VCaP (cell line): ENCODE measurements at regions not wholly inside any gene's neighbourhood (a gene's known extent, or its start where the extent isn't known, plus 50 kb on each side); places are given as distances from the start of the nearest gene placed in this dataset.
"Not testable (repeated sequence)": the region's sequence is repeated elsewhere in the genome, so short reads cannot be mapped to it uniquely, and the experiment has no call there.

Experiments used
- H3K27ac ChIP-seq: fragments of 450-650 bp; 2 replicates; pipeline ENCODE4 v1.5.1; 2017
- TF ChIP-seq, protein P1 (sequence below): fragments of 450-650 bp; conservative IDR thresholded peaks from 2 replicates; pipeline ENCODE4 v1.5.1; 2017; ENCODE audit warnings: mild to moderate bottlenecking, moderate library complexity

DNA sequence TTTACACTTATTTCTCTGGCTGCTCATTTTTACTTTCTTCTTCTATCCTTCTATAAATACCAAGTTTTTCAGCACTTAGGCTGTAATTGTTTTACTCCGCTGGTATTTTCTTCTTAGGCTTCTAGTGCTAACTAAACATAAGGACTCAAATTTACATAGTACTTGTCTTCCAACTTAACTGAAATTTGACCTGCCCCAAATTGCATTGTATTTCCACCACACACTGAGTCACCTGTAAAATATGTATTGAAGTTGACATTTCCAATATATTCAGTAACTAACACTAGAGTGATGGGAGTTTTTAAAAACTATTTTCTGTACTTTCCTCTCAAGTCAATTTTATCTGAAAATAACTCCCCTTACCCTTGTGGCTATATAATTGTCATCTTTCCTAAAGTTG lies 1794.1 kb upstream of the RAG2 start:
- H3K27ac ChIP-seq = no peak overlapping the region
- TF ChIP-seq, protein P1, sequence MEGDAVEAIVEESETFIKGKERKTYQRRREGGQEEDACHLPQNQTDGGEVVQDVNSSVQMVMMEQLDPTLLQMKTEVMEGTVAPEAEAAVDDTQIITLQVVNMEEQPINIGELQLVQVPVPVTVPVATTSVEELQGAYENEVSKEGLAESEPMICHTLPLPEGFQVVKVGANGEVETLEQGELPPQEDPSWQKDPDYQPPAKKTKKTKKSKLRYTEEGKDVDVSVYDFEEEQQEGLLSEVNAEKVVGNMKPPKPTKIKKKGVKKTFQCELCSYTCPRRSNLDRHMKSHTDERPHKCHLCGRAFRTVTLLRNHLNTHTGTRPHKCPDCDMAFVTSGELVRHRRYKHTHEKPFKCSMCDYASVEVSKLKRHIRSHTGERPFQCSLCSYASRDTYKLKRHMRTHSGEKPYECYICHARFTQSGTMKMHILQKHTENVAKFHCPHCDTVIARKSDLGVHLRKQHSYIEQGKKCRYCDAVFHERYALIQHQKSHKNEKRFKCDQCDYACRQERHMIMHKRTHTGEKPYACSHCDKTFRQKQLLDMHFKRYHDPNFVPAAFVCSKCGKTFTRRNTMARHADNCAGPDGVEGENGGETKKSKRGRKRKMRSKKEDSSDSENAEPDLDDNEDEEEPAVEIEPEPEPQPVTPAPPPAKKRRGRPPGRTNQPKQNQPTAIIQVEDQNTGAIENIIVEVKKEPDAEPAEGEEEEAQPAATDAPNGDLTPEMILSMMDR = no peak

DNA sequence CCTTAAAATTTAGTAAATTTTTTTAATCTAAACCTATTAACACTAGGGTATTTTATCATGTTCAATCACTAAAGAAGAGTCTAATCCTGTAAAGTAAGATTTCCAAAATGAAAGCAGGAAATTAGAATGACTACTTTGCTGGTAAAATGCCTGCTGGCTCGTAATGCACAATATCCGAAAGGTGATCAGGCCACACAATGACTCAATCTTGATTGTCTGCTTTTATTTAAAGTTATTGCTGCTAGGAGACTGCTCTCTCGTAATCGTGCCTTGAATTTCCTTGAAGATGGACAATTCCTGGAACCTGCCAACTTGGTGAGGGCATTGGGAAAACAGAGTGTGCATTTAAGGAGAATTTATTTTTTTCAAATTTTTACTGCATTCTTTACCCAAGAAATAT lies 1786.5 kb upstream of the RAG2 start:
- no peak overlapping the region for H3K27ac ChIP-seq
- TF ChIP-seq, protein P1 = no peak

DNA sequence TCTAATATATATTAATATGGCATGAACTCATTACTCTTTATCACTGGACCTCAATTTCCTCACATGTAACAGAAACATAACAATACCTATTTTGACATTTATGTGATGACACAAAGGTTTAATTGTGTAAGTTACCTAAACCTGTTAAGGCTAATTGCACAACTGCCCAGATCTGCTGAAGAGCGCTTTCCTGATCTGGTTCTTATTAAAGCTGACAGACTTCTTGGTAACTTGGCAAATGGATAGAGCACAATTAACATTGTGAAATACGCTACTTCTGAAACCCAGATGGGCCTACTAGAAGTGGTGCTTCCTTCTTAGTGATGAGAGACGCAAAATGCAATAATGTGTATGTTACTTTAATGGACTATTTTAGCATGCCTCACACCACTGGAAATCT lies 1767.2 kb upstream of the RAG2 start:
- TF ChIP-seq, protein P1 = no peak
- H3K27ac ChIP-seq = no peak overlapping the region

DNA sequence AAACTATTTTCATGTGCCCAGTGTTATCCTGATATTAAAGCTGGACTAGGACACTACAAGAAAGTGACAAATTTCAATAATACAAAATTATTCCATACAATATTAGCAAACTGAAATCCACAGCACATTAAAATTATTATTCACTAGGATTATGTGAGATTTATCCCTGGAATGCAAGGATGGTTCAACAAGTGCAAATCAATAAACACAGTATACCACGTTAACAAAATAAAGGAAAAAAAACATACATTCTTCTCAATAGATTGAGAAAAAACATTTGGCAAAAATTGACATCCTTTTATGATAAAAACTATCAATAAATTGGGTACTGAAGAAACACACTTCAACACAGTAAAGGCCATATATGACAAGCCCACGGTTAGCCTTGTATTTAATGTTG lies 1758.2 kb upstream of the RAG2 start:
- TF ChIP-seq, protein P1 = no peak
- H3K27ac ChIP-seq = no peak overlapping the region

DNA sequence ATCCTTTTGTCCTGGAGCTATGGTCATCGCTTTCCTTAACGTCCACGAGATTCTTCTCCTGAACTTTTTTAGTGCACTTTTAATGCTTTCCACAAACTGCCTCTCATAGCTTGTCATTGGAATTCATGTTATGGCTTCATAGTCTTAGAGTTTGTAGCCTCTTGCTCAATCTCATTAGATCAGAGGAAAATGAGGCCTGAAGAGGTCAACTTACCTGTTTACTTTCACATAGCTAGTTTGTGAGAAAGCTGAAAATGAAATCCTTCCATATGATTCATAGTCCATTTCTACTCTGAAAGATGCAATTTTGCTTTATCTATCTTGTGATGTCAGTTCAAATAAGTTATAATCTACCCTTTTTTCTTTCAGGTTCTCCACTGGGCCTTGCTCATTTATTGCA lies 1747.2 kb upstream of the RAG2 start:
- TF ChIP-seq, protein P1 = no peak

DNA sequence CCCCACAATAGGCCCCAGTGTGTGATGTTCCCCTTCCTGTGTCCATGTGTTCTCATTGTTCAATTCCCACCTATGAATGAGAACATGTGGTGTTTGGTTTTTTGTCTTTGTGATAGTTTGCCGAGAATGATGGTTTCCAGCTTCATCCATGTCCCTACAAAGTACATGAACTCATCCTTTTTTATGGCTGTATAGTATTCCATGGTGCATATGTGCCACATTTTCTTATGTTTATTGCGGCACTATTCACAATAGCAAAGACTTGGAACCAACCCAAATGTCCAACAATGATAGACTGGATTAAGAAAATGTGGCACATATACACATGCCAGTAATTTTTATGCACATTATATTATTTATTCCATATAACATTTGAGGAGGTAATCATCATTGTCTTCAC lies 1743.6 kb upstream of the RAG2 start:
- not testable (repeated sequence) for H3K27ac ChIP-seq

More for the DNA sequence above, 1747.2 kb upstream of the RAG2 start:
- H3K27ac ChIP-seq = no peak overlapping the region

DNA sequence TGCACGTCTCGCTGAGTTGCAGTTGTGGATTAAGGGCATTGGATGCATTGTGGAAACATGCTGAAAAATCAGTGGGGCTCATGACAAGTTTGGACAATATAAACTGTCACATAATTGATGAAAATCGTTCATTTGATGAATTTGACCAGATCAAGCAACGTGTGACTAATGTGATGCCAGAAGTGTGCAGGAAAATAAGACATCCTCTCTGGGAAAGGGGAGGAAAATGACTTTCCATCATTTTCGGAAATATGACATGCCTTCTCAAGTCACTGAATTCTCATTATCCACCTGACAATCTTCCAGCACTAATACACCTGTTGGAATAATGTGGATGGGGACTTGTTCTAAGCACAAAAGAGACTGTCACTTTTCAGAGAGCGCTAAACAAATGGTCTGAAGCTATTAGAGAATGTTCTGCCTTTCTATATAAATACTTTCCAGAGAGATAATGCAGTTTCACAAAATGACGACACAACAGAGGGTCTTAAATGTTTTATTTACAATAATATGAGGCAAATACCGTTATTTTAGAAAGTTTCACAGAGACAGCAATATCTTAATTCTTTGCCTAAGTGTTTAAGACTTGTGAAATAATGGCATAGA lies 1741.9 kb upstream of the RAG2 start:
- TF ChIP-seq, protein P1 = no peak
- no peak overlapping the region for H3K27ac ChIP-seq

DNA sequence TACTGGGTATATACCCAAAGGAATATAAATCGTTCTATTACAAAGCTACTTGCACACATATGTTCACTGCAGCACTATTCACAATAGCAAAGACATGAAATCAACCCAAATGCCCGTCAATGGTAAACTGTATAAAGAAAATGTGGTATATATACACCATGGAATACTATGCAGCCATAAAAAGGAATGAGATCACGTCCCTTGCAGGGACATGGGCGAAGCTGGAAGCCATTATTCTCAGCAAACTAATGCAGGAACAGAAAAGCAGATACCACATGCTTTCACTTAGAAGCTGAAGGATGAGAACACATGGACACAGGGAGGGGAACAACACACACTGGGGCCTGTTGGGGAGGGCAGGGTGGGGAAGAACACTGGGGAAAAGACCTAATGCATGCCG lies 1740.0 kb upstream of the RAG2 start:
- not testable (repeated sequence) for H3K27ac ChIP-seq

DNA sequence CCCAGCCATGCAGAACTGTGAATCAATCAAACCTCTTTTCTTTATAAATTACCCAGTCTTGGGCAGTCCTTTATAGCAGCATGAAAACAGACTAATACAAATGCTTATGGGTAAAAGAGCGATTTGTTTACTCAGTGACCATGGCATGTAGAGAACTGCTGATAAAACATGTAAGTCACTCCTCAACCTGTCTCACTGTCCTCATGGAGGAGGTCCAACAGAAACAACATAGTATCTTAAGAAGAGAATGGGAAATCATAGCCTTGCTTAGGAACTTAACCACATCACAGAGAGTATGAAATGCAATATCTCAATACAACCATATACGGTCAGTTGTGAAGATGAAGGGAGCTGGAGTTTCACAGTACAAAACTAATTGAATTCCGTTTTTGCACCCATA lies 1734.0 kb upstream of the RAG2 start:
- TF ChIP-seq, protein P1 = no peak
- no peak overlapping the region for H3K27ac ChIP-seq
